ENCODE measurements at regions not wholly inside any gene's neighbourhood (a gene's known extent, or its start where the extent isn't known, plus 50 kb on each side); places are given as distances from the start of the nearest gene placed in this dataset.

DNA sequence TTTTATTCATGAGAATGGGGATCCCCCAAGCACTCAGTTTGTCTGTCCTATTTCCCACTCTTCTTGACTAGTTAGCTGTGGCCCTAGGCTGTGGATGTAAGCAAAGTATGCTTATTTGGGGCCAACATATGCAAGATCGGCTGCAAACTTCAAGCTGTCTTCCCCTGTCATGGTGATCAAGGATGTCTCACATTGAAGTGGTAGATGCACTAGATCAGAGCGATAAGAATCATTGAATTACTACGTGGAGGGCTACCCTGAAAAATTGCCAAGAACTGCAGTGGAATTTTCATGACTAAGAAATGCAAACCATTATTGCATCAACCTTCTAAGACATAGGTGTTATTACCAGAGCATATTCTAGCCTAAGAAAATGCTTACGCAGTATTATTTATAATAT lies 527.4 kb downstream of the RNF144A start:
- Histone ChIP-seq H3K9ac (ENCODE audit: low read depth in 1 of 3, low read length in 3 of 3) (no peak overlapping the region), H3K36me3 (ENCODE audit: control insufficient read depth in 3 of 3, insufficient read depth in 3 of 3, low read length in 3 of 3) (no peaks in the 10 kb centered on the region), H3K4me3 (ENCODE audit: low read length in 3 of 3) (no peak overlapping the region), H3K9me3 (ENCODE audit: control insufficient read depth in 3 of 3, low read length in 3 of 3) (no peaks in the 10 kb centered on the region), H3K27ac (ENCODE audit: low read depth, low read length) (no peak overlapping the region), H3K4me1 (ENCODE audit: control insufficient read depth in 3 of 3, insufficient read depth in 3 of 3, low read length in 3 of 3) (no peaks in the 10 kb centered on the region), H3K27me3 (ENCODE audit: control insufficient read depth in 3 of 3, insufficient read depth in 3 of 3, low read length in 3 of 3) (peaks cover 0 to 8% (median 3%) of the 10 kb centered on the region in 3 donors)

DNA sequence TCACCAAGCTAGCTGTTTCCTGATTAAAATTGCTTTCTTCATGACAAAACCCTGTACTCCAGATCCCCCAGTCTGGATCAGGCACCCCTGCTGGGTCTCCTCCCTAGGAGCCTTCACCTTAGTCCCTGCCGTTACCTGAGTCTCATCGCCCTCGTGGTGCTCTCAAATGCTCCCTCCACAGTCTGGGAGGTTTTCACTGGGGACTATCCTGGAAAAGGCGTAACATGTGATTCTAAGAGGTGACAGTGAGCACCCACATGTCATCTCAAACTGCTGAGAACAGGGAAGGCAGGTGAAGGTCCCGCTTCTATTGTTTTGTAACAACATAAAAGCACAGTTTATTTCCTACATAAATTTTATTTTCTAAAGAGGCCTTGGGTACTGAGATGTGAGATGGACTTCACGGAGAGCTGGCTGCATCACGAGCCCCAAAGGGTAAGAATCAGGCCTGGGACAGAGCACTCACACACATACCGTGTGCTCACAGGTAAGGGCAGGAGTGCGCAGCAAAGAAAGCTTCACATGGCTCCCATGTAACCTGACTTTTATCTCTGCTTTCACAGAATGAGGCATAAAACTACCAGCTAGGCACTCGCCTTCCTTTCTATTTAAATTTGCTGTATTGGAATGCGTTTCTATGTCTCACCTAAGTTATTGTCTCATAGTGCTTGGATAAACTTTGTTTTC lies 531.5 kb downstream of the RNF144A start:
- Histone ChIP-seq H3K9ac (ENCODE audit: low read depth in 1 of 3, low read length in 3 of 3) (no peak overlapping the region), H3K4me3 (ENCODE audit: low read length in 3 of 3) (no peak overlapping the region), H3K9me3 (ENCODE audit: control insufficient read depth in 3 of 3, low read length in 3 of 3) (no peaks in the 10 kb centered on the region), H3K27me3 (ENCODE audit: control insufficient read depth in 3 of 3, insufficient read depth in 3 of 3, low read length in 3 of 3) (peaks cover 0 to 13% (median 7%) of the 10 kb centered on the region in 3 donors), H3K4me1 (ENCODE audit: control insufficient read depth in 3 of 3, insufficient read depth in 3 of 3, low read length in 3 of 3) (no peaks in the 10 kb centered on the region), H3K27ac (ENCODE audit: low read depth, low read length) (no peak overlapping the region), H3K36me3 (ENCODE audit: control insufficient read depth in 3 of 3, insufficient read depth in 3 of 3, low read length in 3 of 3) (no peaks in the 10 kb centered on the region)

DNA sequence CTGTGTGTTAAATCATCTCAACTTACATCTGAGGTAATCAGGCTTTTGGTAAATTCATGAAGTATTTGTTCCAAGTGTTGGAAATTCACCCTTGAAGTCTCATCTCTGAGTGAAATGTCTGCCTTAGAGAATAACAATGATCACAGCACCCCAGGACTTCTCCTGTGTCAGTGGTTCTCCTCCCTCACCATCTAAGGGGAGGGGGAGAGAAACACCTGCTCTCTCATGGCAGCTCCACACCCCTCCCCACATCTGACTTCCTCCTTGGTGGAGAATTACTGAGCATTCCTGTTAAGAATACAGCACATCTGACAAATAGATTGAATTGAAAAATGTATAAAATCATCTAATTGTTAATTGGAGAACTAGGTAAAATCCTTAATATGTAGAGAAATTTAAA lies 532.1 kb downstream of the RNF144A start:
- Histone ChIP-seq H3K9me3 (ENCODE audit: control insufficient read depth in 3 of 3, low read length in 3 of 3) (no peaks in the 10 kb centered on the region), H3K36me3 (ENCODE audit: control insufficient read depth in 3 of 3, insufficient read depth in 3 of 3, low read length in 3 of 3) (no peaks in the 10 kb centered on the region), H3K27ac (ENCODE audit: low read depth, low read length) (no peak overlapping the region)

DNA sequence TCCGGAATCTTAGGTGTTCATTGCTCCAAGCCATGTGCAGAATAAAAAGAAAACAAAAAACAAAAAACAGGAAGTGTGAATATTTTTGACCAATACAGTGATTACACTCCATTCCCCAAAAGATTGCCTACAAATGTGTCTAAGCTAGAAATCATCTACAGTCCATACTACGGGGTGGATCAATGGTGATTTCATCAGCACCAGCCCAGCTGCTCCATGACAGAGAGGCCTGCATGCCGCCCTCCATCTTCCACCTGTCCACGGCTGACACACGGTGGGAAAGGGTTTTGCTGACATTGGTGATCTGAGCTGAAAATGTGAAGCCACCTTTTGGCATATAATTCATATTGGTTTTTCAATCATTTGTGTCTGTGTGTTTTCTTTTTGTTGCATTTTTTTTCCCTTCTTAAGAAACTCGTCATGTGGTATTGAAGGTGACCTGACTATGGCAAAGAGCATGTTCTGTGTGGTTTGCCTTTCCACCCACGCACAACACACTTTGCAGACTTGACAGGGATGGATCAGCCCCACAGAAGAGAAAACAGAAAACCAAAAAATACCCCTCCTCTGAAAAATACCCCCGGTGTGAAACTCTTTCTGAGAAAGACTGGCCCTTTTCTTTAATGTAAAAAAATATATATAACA lies 533.1 kb downstream of the RNF144A start:
- Histone ChIP-seq H3K36me3 (ENCODE audit: control insufficient read depth in 3 of 3, insufficient read depth in 3 of 3, low read length in 3 of 3) (no peaks in the 10 kb centered on the region), H3K9me3 (ENCODE audit: control insufficient read depth in 3 of 3, low read length in 3 of 3) (no peaks in the 10 kb centered on the region), H3K27me3 (ENCODE audit: control insufficient read depth in 3 of 3, insufficient read depth in 3 of 3, low read length in 3 of 3) (peaks cover 0 to 13% (median 7%) of the 10 kb centered on the region in 3 donors), H3K9ac (ENCODE audit: low read depth in 1 of 3, low read length in 3 of 3) (no peak overlapping the region), H3K4me1 (ENCODE audit: control insufficient read depth in 3 of 3, insufficient read depth in 3 of 3, low read length in 3 of 3) (no peaks in the 10 kb centered on the region), H3K27ac (ENCODE audit: low read depth, low read length) (no peak overlapping the region), H3K4me3 (ENCODE audit: low read length in 3 of 3) (no peak overlapping the region)

More for the DNA sequence above, 532.1 kb downstream of the RNF144A start:
- H3K4me3 ChIP-seq (ENCODE audit: low read length in 3 of 3): no peak overlapping the region
- no peak overlapping the region for H3K9ac ChIP-seq (ENCODE audit: low read depth in 1 of 3, low read length in 3 of 3)
- H3K4me1 ChIP-seq (ENCODE audit: control insufficient read depth in 3 of 3, insufficient read depth in 3 of 3, low read length in 3 of 3): no peaks in the 10 kb centered on the region
- H3K27me3 ChIP-seq (ENCODE audit: control insufficient read depth in 3 of 3, insufficient read depth in 3 of 3, low read length in 3 of 3): peaks cover 0 to 13% (median 7%) of the 10 kb centered on the region in 3 donors

DNA sequence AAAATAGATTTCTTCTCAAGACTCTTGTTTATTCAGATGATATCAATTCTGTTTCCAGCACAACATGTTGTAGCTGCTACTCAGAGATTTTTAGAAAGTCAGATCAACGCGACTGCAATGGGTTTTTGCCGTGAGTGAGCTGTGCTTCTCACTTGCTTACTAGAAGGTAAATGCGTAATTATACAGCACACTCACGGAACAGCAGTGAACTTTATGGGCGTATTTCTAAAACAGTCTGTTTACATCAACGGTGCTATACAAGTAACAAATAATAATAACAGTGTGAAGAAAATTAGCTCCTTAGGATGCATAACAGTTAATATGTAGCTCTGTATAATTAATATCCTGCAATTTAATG lies 533.6 kb downstream of the RNF144A start:
- Histone ChIP-seq H3K9me3 (ENCODE audit: control insufficient read depth in 3 of 3, low read length in 3 of 3) (no peaks in the 10 kb centered on the region), H3K27me3 (ENCODE audit: control insufficient read depth in 3 of 3, insufficient read depth in 3 of 3, low read length in 3 of 3) (peaks cover 0 to 13% (median 7%) of the 10 kb centered on the region in 3 donors), H3K27ac (ENCODE audit: low read depth, low read length) (no peak overlapping the region), H3K4me3 (ENCODE audit: low read length in 3 of 3) (no peak overlapping the region), H3K4me1 (ENCODE audit: control insufficient read depth in 3 of 3, insufficient read depth in 3 of 3, low read length in 3 of 3) (no peaks in the 10 kb centered on the region), H3K9ac (ENCODE audit: low read depth in 1 of 3, low read length in 3 of 3) (no peak overlapping the region), H3K36me3 (ENCODE audit: control insufficient read depth in 3 of 3, insufficient read depth in 3 of 3, low read length in 3 of 3) (no peaks in the 10 kb centered on the region)

DNA sequence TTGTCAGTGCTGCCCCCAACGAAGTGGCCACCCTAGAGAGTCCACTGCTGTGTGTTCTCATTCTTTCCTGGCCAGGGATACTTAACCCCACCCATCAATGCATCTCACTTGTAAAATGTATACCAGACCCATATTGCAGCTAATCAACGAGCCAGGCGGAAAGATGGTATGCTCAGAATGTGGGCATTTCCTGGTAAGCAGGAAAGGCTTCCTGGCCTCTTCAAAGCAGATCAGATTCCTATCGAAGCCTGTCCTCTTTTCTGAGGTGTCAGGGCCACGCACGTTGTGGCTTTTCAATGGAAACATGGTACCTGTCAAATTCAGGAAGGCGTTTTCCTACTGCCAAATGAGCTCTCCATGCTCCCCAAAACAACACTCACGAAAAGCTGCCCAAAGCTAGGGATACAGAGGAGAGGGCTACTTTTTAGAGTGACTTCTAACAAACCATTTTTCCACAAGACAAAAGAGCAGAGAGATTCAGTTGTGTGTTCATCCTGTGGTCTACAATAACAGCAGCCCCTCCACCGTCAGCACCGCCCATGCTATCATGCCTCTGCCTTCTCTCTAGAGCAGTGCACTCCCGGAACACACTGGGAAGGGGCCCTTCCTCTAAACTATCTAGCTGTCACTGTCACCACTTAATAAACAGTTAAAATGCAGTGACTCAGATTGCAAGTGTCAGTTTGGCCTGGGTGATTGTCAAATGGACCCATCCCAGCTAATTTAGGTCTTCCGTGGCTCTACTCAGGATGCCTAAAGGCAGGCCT lies 535.1 kb downstream of the RNF144A start:
- Histone ChIP-seq H3K27ac (ENCODE audit: low read depth, low read length) (no peak overlapping the region), H3K36me3 (ENCODE audit: control insufficient read depth in 3 of 3, insufficient read depth in 3 of 3, low read length in 3 of 3) (no peaks in the 10 kb centered on the region), H3K4me1 (ENCODE audit: control insufficient read depth in 3 of 3, insufficient read depth in 3 of 3, low read length in 3 of 3) (no peaks in the 10 kb centered on the region), H3K9ac (ENCODE audit: low read depth in 1 of 3, low read length in 3 of 3) (no peak overlapping the region), H3K9me3 (ENCODE audit: control insufficient read depth in 3 of 3, low read length in 3 of 3) (no peaks in the 10 kb centered on the region), H3K4me3 (ENCODE audit: low read length in 3 of 3) (no peak overlapping the region), H3K27me3 (ENCODE audit: control insufficient read depth in 3 of 3, insufficient read depth in 3 of 3, low read length in 3 of 3) (peaks cover 5 to 12% (median 12%) of the 10 kb centered on the region in 3 donors)

DNA sequence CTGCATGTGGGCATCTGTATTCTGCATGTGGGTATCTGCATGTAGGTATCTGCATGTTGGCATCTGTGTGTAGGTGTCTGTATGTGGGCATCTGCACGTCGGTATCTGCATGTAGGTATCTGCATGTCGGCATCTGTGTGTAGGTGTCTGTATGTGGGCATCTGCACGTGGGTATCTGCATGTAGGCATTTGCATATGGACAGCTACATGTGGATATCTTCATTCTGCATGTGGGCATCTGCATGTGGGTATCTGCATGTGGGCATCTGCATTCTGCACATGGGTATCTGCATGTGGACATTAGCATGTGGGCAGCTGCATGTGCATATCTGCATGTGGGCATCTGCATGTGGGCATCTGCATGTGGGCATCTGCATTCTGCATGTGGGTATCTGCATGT lies 537.4 kb downstream of the RNF144A start:
- H3K27me3 ChIP-seq (ENCODE audit: control insufficient read depth in 3 of 3, insufficient read depth in 3 of 3, low read length in 3 of 3): peaks cover 5 to 10% (median 9%) of the 10 kb centered on the region in 3 donors
- H3K36me3 ChIP-seq (ENCODE audit: control insufficient read depth in 3 of 3, insufficient read depth in 3 of 3, low read length in 3 of 3): no peaks in the 10 kb centered on the region
- H3K9ac ChIP-seq (ENCODE audit: low read depth in 1 of 3, low read length in 3 of 3): no peak overlapping the region
- no peak overlapping the region for H3K4me3 ChIP-seq (ENCODE audit: low read length in 3 of 3)
- H3K9me3 ChIP-seq (ENCODE audit: control insufficient read depth in 3 of 3, low read length in 3 of 3): no peaks in the 10 kb centered on the region
- no peaks in the 10 kb centered on the region for H3K4me1 ChIP-seq (ENCODE audit: control insufficient read depth in 3 of 3, insufficient read depth in 3 of 3, low read length in 3 of 3)
- no peak overlapping the region for H3K27ac ChIP-seq (ENCODE audit: low read depth, low read length)

DNA sequence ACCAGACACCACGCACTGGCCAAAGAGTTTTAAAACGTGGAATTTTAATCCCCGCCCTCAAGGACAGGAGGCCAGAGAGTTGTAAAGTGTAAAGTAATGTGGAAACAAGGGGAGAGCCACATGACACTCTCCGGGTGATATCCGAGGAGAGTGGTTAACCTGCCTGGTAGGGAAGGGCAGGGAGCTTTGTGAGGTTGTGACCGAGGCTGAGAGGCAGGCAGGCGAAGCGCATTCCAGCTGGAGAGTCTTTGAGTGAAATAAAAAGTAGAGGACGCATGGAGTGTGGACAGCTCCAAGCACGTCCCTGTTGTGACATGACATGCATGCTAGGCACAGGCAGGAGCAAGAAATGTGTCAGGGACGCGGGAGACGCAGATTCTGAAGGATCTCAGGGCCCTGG lies 539.5 kb downstream of the RNF144A start:
- Histone ChIP-seq H3K9ac (ENCODE audit: low read depth in 1 of 3, low read length in 3 of 3) (no peak overlapping the region), H3K4me3 (ENCODE audit: low read length in 3 of 3) (no peak overlapping the region), H3K9me3 (ENCODE audit: control insufficient read depth in 3 of 3, low read length in 3 of 3) (no peaks in the 10 kb centered on the region), H3K36me3 (ENCODE audit: control insufficient read depth in 3 of 3, insufficient read depth in 3 of 3, low read length in 3 of 3) (no peaks in the 10 kb centered on the region), H3K27ac (ENCODE audit: low read depth, low read length) (no peak overlapping the region), H3K4me1 (ENCODE audit: control insufficient read depth in 3 of 3, insufficient read depth in 3 of 3, low read length in 3 of 3) (no peaks in the 10 kb centered on the region), H3K27me3 (ENCODE audit: control insufficient read depth in 3 of 3, insufficient read depth in 3 of 3, low read length in 3 of 3) (peaks cover 5 to 10% (median 9%) of the 10 kb centered on the region in 3 donors)

DNA sequence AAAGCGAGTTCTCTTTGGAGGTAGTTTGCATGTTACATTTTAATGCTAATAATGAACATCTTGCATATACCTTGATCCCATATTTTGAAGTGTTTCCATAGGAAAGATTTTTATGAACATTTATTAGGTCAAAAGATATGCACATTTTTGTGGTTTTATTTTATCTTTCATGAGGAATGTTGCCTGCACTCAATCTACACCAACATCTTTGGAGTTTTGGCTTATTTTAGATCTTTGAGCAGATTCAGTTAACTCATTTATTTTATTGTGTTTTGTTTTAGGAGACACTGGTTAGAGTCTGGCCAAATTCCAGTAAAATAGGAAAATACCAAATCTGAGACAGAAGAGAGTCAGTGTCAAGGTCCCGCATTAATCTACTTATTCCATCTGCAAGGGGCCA lies 540.9 kb downstream of the RNF144A start:
- Histone ChIP-seq H3K9me3 (ENCODE audit: control insufficient read depth in 3 of 3, low read length in 3 of 3) (no peaks in the 10 kb centered on the region), H3K36me3 (ENCODE audit: control insufficient read depth in 3 of 3, insufficient read depth in 3 of 3, low read length in 3 of 3) (no peaks in the 10 kb centered on the region), H3K4me3 (ENCODE audit: low read length in 3 of 3) (no peak overlapping the region), H3K27ac (ENCODE audit: low read depth, low read length) (no peak overlapping the region), H3K4me1 (ENCODE audit: control insufficient read depth in 3 of 3, insufficient read depth in 3 of 3, low read length in 3 of 3) (no peaks in the 10 kb centered on the region), H3K27me3 (ENCODE audit: control insufficient read depth in 3 of 3, insufficient read depth in 3 of 3, low read length in 3 of 3) (peaks cover 2 to 5% (median 5%) of the 10 kb centered on the region in 3 donors), H3K9ac (ENCODE audit: low read depth in 1 of 3, low read length in 3 of 3) (no peak overlapping the region)
